HG02571 (cell line): ENCODE measurements at regions not wholly inside any gene's neighbourhood (a gene's known extent, or its start where the extent isn't known, plus 50 kb on each side); places are given as distances from the start of the nearest gene placed in this dataset.
"Not testable (repeated sequence)": the region's sequence is repeated elsewhere in the genome, so short reads cannot be mapped to it uniquely, and the experiment has no call there.

Experiments used
- ATAC-seq: cut with Tn5 transposase; IDR thresholded peaks from one replicate; pipeline ENCODE4 v1.9.1; 2021; ENCODE audit warnings: mild to moderate bottlenecking, moderate library complexity; ENCODE audit not compliant: unreplicated experiment

DNA sequence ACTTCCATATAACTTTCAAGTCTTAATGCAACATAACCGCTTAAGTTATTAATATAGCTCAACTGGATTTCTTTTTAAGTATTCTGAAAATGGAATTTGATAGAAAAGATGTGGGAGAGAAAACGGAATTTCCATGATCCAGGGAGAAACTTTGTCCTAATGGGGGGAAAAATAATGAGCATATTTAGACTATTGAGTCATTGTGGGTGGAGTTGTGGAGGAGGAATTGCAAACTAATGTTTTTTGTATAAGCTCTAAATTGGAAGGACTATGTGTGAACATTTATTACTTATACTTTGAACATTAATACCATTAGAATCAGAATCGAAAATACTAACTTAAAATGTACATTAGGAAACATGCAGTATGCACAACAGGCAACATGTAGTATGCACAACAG is 159.9 kb upstream of the NEGR1 start:
- no peak for ATAC-seq

GRCh38 chr1:72439036-72439435 is 156.7 kb upstream of the NEGR1 start:
- ATAC-seq, result no peak

DNA sequence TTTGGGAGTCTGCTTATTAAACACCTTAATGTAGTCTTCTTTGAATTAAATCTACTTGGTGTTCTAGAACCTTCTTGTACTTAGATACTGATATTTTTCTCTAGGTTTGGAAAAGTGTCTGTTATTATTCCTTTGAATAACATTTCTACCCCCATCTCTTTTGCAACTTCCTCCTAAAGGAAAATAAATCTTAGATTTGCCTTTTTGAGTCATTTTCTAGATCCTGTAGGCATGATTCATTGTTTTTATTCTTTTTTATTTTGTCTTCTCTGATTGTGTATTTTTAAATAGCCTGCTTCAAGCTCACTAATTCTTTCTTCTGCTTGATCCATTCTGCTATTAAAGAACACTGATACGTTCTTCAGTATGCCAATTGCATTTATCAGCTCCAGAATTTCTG is 155.9 kb upstream of the NEGR1 start:
- no peak for ATAC-seq

GRCh38 chr1:72435025-72435424 is 152.7 kb upstream of the NEGR1 start:
- peak; percentile 50 for ATAC-seq

DNA sequence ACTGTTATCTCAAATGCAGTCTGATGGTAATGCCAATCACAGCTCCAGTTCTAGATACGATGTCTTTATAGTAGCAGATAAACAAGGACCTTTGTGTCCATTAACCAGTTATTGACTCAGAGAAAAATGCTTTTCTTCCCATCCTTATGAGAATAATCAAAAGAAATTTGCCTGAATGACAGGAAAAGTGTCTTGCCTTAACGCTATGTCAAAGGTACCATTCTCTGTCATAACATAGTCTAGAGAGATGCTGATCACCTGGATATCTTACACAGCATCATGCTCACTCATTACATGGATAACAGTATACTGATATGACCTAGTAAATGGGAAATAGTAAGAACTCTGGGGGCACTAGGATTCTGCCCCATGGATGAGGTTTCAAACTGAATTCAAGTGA is 151.7 kb upstream of the NEGR1 start:
- peak; percentile 6 for ATAC-seq

GRCh38 chr1:72433591-72433990 is 151.3 kb upstream of the NEGR1 start:
- peak; percentile 56 for ATAC-seq

DNA sequence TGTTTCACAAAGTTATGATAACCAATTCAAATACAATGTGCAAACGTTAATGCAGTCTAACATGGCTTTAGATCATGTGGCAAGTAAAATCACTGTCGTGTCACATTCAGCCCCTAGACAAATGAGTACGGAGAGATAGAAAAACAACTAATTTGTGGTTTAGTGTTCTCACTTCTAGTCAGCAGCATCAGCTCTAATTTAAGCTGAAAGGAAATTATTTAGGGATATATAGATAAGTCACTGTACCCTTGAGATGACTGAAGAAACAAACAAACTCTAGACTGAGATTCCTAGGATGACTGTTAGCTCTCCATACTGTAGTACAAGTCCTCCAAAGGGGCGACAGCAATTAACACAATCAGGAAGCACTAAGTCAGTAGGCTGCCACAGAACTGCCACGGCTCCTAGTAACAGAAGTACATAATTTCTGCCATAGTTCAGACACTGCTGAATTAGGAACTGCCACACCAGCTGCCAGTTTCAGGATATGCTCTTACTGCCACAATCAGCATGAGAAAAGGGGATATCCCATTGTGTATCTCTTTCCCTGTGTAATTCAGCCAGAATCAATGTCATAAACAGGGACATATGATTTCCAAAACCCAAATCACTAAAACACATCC is 150.4 kb upstream of the NEGR1 start:
- no peak for ATAC-seq

- ATAC-seq, result no peak
These were observed 149.5 kb upstream of the NEGR1 start for GRCh38 chr1:72431810-72432209.

GRCh38 chr1:72428276-72428675 is 145.9 kb upstream of the NEGR1 start:
- not testable (repeated sequence) for ATAC-seq

DNA sequence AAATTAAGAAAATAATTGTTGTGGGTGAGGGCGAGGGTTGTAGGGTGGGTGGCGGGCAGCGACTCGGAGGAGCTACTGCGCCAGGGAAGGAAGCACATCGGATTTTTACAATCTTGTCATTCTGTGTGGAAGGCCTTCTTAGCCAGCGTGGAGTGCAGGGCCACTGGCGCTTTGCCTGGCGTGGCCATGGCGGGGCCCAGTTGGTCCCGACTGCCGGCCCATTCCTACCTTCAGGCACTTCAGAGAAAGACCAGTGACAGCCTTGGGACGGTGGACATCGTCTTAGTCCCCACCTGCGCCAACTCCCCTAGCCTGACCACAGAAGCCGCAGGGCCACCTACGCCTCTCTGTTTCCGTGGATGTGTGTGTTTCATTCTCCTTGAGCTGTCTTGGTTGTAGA is 136.9 kb upstream of the NEGR1 start:
- ATAC-seq, result no peak

GRCh38 chr1:72412286-72412685 is 129.9 kb upstream of the NEGR1 start:
- no peak for ATAC-seq

DNA sequence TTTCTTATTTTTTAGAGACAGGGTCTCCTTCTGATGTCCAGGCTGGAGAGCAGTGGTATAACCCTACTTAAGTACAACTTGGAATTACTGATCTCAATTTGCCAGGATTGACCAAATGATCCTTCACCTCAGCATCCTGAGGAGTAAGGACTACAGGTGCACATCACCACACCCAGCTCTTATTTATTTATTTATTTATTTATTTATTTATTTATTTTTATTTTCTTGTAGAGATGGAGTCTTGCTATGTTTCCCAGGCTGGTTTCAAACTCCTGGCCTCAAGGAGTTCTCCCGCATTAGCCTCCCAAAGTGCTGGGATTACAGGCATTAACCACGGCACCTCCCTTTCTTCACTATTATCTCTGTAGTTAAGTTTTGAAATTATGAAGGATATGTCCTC is 117.5 kb upstream of the NEGR1 start:
- no peak for ATAC-seq

- no peak for ATAC-seq
These were observed 115.4 kb upstream of the NEGR1 start for GRCh38 chr1:72397786-72398185.

GRCh38 chr1:72394457-72394856 is 112.1 kb upstream of the NEGR1 start:
- ATAC-seq, result no peak

- no peak for ATAC-seq
These were observed 96.7 kb upstream of the NEGR1 start for GRCh38 chr1:72379072-72379471.

DNA sequence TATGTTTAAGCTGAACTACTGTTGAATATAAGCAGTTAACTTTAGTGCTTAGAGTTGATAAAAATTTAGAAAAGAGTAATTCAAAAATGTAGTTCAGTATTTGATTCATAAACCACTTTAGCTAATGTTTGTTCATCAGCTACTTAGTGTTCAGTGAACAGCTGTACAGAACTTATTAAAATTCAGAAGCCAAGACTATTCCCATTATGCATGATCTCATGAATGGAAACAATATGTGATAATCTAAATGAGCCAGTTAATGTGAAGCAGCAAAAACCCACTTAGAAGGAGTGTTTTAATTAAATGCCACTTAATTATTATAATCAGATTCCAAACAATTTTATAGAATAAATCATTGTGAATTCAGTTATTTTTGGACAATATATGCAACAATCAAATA is 92.9 kb upstream of the NEGR1 start:
- ATAC-seq, result no peak

GRCh38 chr1:72371259-72372035 is 89.1 kb upstream of the NEGR1 start:
- ATAC-seq, result no peak

GRCh38 chr1:72370836-72371235 is 88.5 kb upstream of the NEGR1 start:
- ATAC-seq, result not testable (repeated sequence)

- no peak for ATAC-seq
These were observed 86.9 kb upstream of the NEGR1 start for GRCh38 chr1:72369069-72369757.

GRCh38 chr1:72366466-72366865 is 84.1 kb upstream of the NEGR1 start:
- no peak for ATAC-seq

GRCh38 chr1:72365693-72366092 is 83.4 kb upstream of the NEGR1 start:
- no peak for ATAC-seq

DNA sequence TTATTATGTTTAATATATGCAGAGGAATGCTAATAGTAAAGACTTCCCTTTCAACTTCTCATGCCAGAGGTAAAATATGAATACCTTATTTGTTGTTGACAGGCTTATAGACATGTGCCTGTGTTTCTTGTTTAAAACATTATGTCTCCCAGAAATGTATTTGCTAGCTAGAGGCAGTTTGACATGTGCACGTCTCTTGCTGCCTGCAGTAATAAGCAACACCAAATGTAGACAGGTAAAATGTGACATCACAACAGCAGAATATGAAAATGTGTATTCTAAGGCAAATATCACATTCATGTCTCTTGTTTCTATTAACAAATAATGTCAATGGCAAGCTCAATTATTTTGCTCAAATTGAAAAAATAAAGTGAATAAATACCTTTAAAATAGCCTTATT is 80.2 kb upstream of the NEGR1 start:
- no peak for ATAC-seq
